Mesenchymal stem cell (in vitro differentiated cells and primary cell): ENCODE measurements at regions not wholly inside any gene's neighbourhood (a gene's known extent, or its start where the extent isn't known, plus 50 kb on each side); places are given as distances from the start of the nearest gene placed in this dataset.
"Not testable (repeated sequence)": the region's sequence is repeated elsewhere in the genome, so short reads cannot be mapped to it uniquely, and the experiment has no call there.

Experiments
- DNase-seq: peaks from one replicate; pipeline ENCODE4 v3.0.0-alpha.2; 2013
- H2AFZ ChIP-seq: one replicate; pipeline ENCODE4 v1.6.1; 2013; ENCODE audit warnings: low read depth, mild to moderate bottlenecking, control low read depth, inconsistent platforms, low read length, moderate library complexity
- H2AK5ac ChIP-seq: 2 replicates; pipeline ENCODE4 v1.6.1; 2013; ENCODE audit warnings: low read length, moderate library complexity, mild to moderate bottlenecking, inconsistent platforms; ENCODE audit not compliant: severe bottlenecking
- H2BK120ac ChIP-seq: one replicate; pipeline ENCODE4 v1.6.1; 2013; ENCODE audit warnings: low read depth, mild to moderate bottlenecking, inconsistent platforms, low read length, moderate library complexity
- H2BK12ac ChIP-seq, 2 experiments: one replicate each; pipeline ENCODE4 v1.6.1; 2013; ENCODE audit warnings: inconsistent platforms in 2 of 2, low read length in 2 of 2, mild to moderate bottlenecking in 2 of 2, moderate library complexity in 2 of 2, control low read depth in 1 of 2
- H2BK15ac ChIP-seq: one replicate; pipeline ENCODE4 v1.6.1; 2013; ENCODE audit warnings: mild to moderate bottlenecking, low read depth, inconsistent platforms; ENCODE audit not compliant: poor library complexity, severe bottlenecking
- H2BK5ac ChIP-seq: 2 replicates; pipeline ENCODE4 v1.6.1; 2013; ENCODE audit warnings: low read depth, mild to moderate bottlenecking, low read length, control low read depth, inconsistent platforms; ENCODE audit not compliant: poor library complexity, severe bottlenecking
- H3K14ac ChIP-seq, 2 experiments: one replicate each; pipeline ENCODE4 v1.6.1; 2013; ENCODE audit warnings: inconsistent platforms in 2 of 2, low read length in 2 of 2, control low read depth in 1 of 2, mild to moderate bottlenecking in 1 of 2, moderate library complexity in 1 of 2
- H3K18ac ChIP-seq, 2 experiments: one replicate each; pipeline ENCODE4 v1.6.1; 2013; ENCODE audit warnings: inconsistent platforms in 2 of 2, low read length in 2 of 2, control low read depth in 1 of 2, low read depth in 1 of 2, mild to moderate bottlenecking in 1 of 2
- H3K23ac ChIP-seq, 2 experiments: one replicate each; pipeline ENCODE4 v1.6.1; 2013; ENCODE audit warnings: inconsistent platforms in 2 of 2, low read length in 2 of 2, mild to moderate bottlenecking in 2 of 2, moderate library complexity in 2 of 2, control low read depth in 1 of 2
- H3K27ac ChIP-seq: 2 replicates; pipeline ENCODE4 v1.5.1; 2013; ENCODE audit warnings: mild to moderate bottlenecking, moderate library complexity, low read length, control low read depth, inconsistent platforms; ENCODE audit not compliant: poor library complexity, severe bottlenecking
- H3K27me3 ChIP-seq, 2 experiments: 2 replicates each; pipeline versions ENCODE4 v1.6.1 to v1.7.0; 2013; ENCODE audit warnings: low read length in 2 of 2, mild to moderate bottlenecking in 2 of 2, moderate library complexity in 2 of 2, control low read depth in 1 of 2, inconsistent platforms in 1 of 2; ENCODE audit not compliant: control insufficient read depth in 1 of 2, insufficient read depth in 1 of 2
- H3K36me3 ChIP-seq, 2 experiments: 2 replicates each; pipeline versions ENCODE4 v1.6.1 to v1.7.0; 2013; ENCODE audit warnings: low read length in 2 of 2, control low read depth in 1 of 2, inconsistent platforms in 1 of 2, low read depth in 1 of 2, mild to moderate bottlenecking in 1 of 2; ENCODE audit not compliant: insufficient read depth in 2 of 2, control insufficient read depth in 1 of 2
- H3K4ac ChIP-seq, 2 experiments: one replicate each; pipeline ENCODE4 v1.6.1; 2013; ENCODE audit warnings: inconsistent platforms in 2 of 2, low read length in 2 of 2, mild to moderate bottlenecking in 2 of 2, moderate library complexity in 2 of 2, control low read depth in 1 of 2, low read depth in 1 of 2
- H3K4me1 ChIP-seq: 2 replicates; pipeline ENCODE4 v1.6.1; 2013; ENCODE audit warnings: low read depth, low read length, control low read depth; ENCODE audit not compliant: control insufficient read depth, insufficient read depth
- H3K4me2 ChIP-seq: 2 replicates; pipeline ENCODE4 v1.6.1; 2013; ENCODE audit warnings: low read length, mild to moderate bottlenecking, inconsistent platforms; ENCODE audit not compliant: poor library complexity, severe bottlenecking
- H3K4me3 ChIP-seq, 2 experiments: 2 replicates each; pipeline versions ENCODE4 v1.5.1 to v1.7.0; 2013; ENCODE audit warnings: low read length in 2 of 2, mild to moderate bottlenecking in 2 of 2, control low read depth in 1 of 2, low read depth in 1 of 2; ENCODE audit not compliant: insufficient read depth in 1 of 2
- H3K79me1 ChIP-seq: replicated peaks from 2 replicates; pipeline ENCODE4 v1.6.1; 2013; ENCODE audit warnings: mild to moderate bottlenecking, control low read depth, low read length, inconsistent platforms; ENCODE audit not compliant: poor library complexity, severe bottlenecking
- H3K9ac ChIP-seq: 2 replicates; pipeline ENCODE4 v1.7.0; 2013; ENCODE audit warnings: mild to moderate bottlenecking, low read length, moderate library complexity
- H3K9me3 ChIP-seq: 2 replicates; pipeline ENCODE4 v1.7.0; 2013; ENCODE audit warnings: mild to moderate bottlenecking, low read length; ENCODE audit not compliant: control insufficient read depth
- H4K8ac ChIP-seq: one replicate; pipeline ENCODE4 v1.6.1; 2013; ENCODE audit warnings: inconsistent platforms, mild to moderate bottlenecking, low read length, moderate library complexity
- H4K91ac ChIP-seq: one replicate; pipeline ENCODE4 v1.6.1; 2013; ENCODE audit warnings: mild to moderate bottlenecking, low read length, inconsistent platforms
- WGBS: methylation state at CpG from one replicate; pipeline ENCODE4 v1.1.7; 2013; ENCODE audit warnings: mixed read lengths; 5-methylcytosine and 5-hydroxymethylcytosine counted together

DNA sequence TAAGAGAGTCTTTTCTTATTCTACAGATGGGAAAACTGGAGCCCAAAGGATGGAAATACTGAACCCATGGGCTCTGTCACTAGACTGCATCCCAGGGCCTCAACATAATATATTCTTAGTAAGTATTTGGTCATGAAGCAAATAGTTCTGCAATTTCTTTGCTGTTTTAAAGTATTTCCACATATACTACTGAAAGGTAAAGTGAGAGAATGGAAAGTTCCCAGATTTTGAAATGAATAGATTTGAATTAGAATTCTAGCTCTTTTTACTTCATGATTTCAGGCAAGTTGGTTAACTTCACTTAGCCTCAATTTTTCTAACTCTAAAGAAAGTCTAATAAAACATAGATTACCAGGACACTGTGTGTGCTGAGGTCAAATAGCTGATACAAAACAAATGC, 95.6 kb upstream of the FGGY start:
- no peak overlapping the region for H3K14ac ChIP-seq
- H3K4me1 ChIP-seq = peaks cover 7% of the 10 kb centered on the region
- H2BK120ac ChIP-seq = no peak overlapping the region
- no peak overlapping the region for H3K4ac ChIP-seq
- no peaks in the 10 kb centered on the region for H3K36me3 ChIP-seq
- no peak overlapping the region for H4K91ac ChIP-seq
- DNase-seq = no peak
- H3K4me3 ChIP-seq = no peak overlapping the region
- no peak overlapping the region for H2BK15ac ChIP-seq
- no peaks in the 10 kb centered on the region for H3K79me1 ChIP-seq
- H2AK5ac ChIP-seq = no peak overlapping the region
- H2AFZ ChIP-seq = no peak overlapping the region
- H3K4me2 ChIP-seq = no peak overlapping the region
- H2BK5ac ChIP-seq = no peak overlapping the region
- H2BK12ac ChIP-seq = no peak overlapping the region
- H3K23ac ChIP-seq = no peak overlapping the region
- no peak overlapping the region for H3K9ac ChIP-seq
- H3K18ac ChIP-seq = no peak overlapping the region
- no peak overlapping the region for H4K8ac ChIP-seq
- H3K9me3 ChIP-seq = peaks cover 7% of the 10 kb centered on the region
- H3K27ac ChIP-seq = no peak overlapping the region
- H3K27me3 ChIP-seq = no peaks in the 10 kb centered on the region

DNA sequence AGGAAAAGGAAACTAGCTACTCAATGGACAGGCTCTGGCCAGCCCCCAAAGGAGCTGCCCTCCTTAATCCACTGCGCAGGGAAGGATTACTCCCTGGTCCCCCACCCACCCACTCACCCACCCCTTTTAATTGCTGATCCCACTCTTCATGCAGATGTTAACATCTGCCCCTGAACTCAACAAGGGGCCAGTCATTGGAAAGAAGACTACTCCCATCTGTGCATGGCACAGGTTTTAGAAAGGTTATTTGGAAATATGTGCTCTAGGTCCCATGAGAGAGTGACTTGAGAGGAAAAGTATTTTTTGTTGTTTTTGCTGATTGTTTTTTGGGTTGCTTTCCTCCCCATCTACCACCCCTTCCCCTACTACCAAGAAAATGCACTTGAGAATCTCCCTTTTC, 94.4 kb upstream of the FGGY start:
- H3K4me2 ChIP-seq = no peak overlapping the region
- DNase-seq = no peak
- H2BK12ac ChIP-seq = no peak overlapping the region
- no peak overlapping the region for H3K18ac ChIP-seq
- H3K4me3 ChIP-seq = no peak overlapping the region
- no peak overlapping the region for H2BK120ac ChIP-seq
- no peak overlapping the region for H4K8ac ChIP-seq
- H2AFZ ChIP-seq = no peak overlapping the region
- H2BK5ac ChIP-seq = no peak overlapping the region
- H3K14ac ChIP-seq = no peak overlapping the region
- H3K27me3 ChIP-seq = no peaks in the 10 kb centered on the region
- no peak overlapping the region for H3K23ac ChIP-seq
- H3K9ac ChIP-seq = no peak overlapping the region
- no peaks in the 10 kb centered on the region for H3K36me3 ChIP-seq
- peaks cover 7% of the 10 kb centered on the region for H3K4me1 ChIP-seq
- H3K79me1 ChIP-seq = no peaks in the 10 kb centered on the region
- H2BK15ac ChIP-seq = no peak overlapping the region
- H2AK5ac ChIP-seq = no peak overlapping the region
- 93% methylated on average over 1 of the region's 1 CpG for WGBS
- H3K9me3 ChIP-seq = peaks cover 7% of the 10 kb centered on the region
- no peak overlapping the region for H3K4ac ChIP-seq
- no peak overlapping the region for H3K27ac ChIP-seq
- H4K91ac ChIP-seq = no peak overlapping the region

DNA sequence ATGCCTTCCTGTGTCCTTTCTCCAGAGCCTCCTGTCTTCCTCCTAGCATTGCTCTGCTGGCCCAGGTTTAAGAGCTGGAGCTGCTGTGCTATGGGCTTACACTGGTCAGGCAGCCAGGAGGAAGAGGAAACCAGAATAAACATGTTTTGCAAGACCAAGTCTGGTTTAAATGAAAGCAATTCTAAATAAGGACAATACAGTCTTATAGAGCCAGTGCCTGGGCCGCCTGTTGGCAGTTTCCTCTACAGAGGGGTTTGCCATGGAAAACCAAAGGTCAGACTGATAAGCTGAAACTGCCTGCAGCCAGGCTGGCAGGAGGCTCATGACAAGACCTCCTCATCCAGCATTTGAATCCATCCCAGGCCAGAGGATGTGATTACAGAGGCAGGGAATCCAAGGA, 92.9 kb upstream of the FGGY start:
- Histone ChIP-seq H3K23ac (no peak overlapping the region), H4K91ac (no peak overlapping the region), H3K79me1 (no peaks in the 10 kb centered on the region), H3K9me3 (peaks cover 7% of the 10 kb centered on the region), H2BK5ac (no peak overlapping the region), H2BK120ac (no peak overlapping the region), H3K4ac (no peak overlapping the region), H3K4me1 (peaks cover 5% of the 10 kb centered on the region), H2AFZ (no peak overlapping the region), H2AK5ac (no peak overlapping the region), H3K4me2 (no peak overlapping the region), H3K27me3 (no peaks in the 10 kb centered on the region), H3K4me3 (no peak overlapping the region), H3K9ac (no peak overlapping the region), H3K27ac (no peak overlapping the region), H4K8ac (no peak overlapping the region), H3K18ac (peak overlapping the region; percentile 28 to 50), H3K14ac (no peak overlapping the region), H2BK15ac (no peak overlapping the region), H3K36me3 (no peaks in the 10 kb centered on the region), H2BK12ac (peak overlapping the region in 1 of 2 experiments; percentile 73)
- DNase-seq = peak; percentile 41
- 81% methylated on average over 1 of the region's 1 CpG for WGBS

DNA sequence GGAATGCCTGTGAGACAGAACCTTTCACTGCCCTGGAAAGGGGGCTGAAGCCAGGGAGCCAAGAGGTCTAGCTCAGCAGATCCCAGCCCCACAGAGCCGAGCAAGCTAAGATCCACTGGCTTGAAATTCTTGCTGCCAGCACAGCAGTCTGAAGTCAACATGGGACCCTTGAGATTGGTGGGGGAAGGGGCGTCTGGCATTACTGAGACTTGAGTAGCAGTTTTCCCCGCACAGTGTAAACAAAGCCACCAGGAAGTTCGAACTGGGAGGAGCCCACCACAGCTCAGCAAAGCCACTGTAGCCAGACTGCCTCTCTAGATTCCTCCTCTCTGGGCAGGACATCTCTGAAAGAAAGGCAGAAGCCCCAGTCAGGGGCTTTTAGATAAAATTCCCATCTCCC, 90.3 kb upstream of the FGGY start:
- not testable (repeated sequence) for H3K9me3 ChIP-seq, H3K27me3 ChIP-seq, H3K4ac ChIP-seq, H3K36me3 ChIP-seq, H2BK120ac ChIP-seq, H3K23ac ChIP-seq, H3K9ac ChIP-seq, H3K79me1 ChIP-seq, H3K27ac ChIP-seq, DNase-seq, H4K8ac ChIP-seq, H3K14ac ChIP-seq, H4K91ac ChIP-seq, H3K4me1 ChIP-seq, H3K4me2 ChIP-seq, H2AK5ac ChIP-seq, H2BK15ac ChIP-seq, H3K4me3 ChIP-seq, H2BK5ac ChIP-seq
- 15% methylated on average over 4 of the region's 4 CpGs for WGBS
- H3K18ac ChIP-seq = peak overlapping the region in 1 of 2 experiments; percentile 50
- peak overlapping the region; percentile 29 for H2AFZ ChIP-seq
- peak overlapping the region in 1 of 2 experiments; percentile 7 for H2BK12ac ChIP-seq
